HEK293 (cell line): ENCODE measurements at regions not wholly inside any gene's neighbourhood (a gene's known extent, or its start where the extent isn't known, plus 50 kb on each side); places are given as distances from the start of the nearest gene placed in this dataset.

Source experiments
- CTCF ChIA-PET: fragments of 350-600 bp; formaldehyde crosslinking; extraction: SDS; loops from one replicate; lab custom pipeline; 2021; ENCODE audit warnings: antibody characterized with exemption; lab: Yijun Ruan, JAX
- POLR2A ChIA-PET: fragments of 300-600 bp; formaldehyde crosslinking; extraction: SDS; loops from one replicate; lab custom pipeline; 2020; ENCODE audit warnings: antibody characterized with exemption, inconsistent platforms; lab: Yijun Ruan, JAX
- H3K27ac ChIP-seq: fragments of 200-500 bp; sonication (Bioruptor generic); 2 replicates; pipeline ENCODE4 v1.5.1; 2014; ENCODE audit warnings: low read depth, low read length, control low read depth, inconsistent platforms; ENCODE audit errors: extremely low read depth
- H3K36me3 ChIP-seq, 2 experiments: fragments of 200-500 bp in 1 of 2; sonication (Bioruptor generic) in 1 of 2; 1 replicate in 1 of 2; 2 replicates in 1 of 2; pipeline ENCODE4 v1.5.1; 2014 to 2017; ENCODE audit warnings: inconsistent platforms in 2 of 2, low read length in 2 of 2; ENCODE audit not compliant: control insufficient read depth in 2 of 2, insufficient read depth in 1 of 2
- H3K4me1 ChIP-seq: fragments of 200-500 bp; sonication (Bioruptor generic); 2 replicates; pipeline ENCODE4 v1.5.1; 2014; ENCODE audit warnings: mild to moderate bottlenecking, low read length, inconsistent platforms; ENCODE audit not compliant: control insufficient read depth, insufficient read depth
- H3K4me3 ChIP-seq: 2 replicates; pipeline ENCODE4 v1.5.1; 2011; ENCODE audit warnings: low read depth, mild to moderate bottlenecking, control low read depth, low read length, moderate library complexity
- H3K9me3 ChIP-seq: fragments of 200-500 bp; sonication (Bioruptor generic); 2 replicates; pipeline ENCODE4 v1.5.1; 2014; ENCODE audit warnings: low read depth, low read length, inconsistent platforms; ENCODE audit not compliant: control insufficient read depth, insufficient read depth
- GLI2 ChIP-seq: fragments of 450-650 bp; formaldehyde crosslinking; IDR thresholded peaks from 2 replicates; pipeline ENCODE4; 2017; ENCODE audit warnings: missing biosample characterization, missing genetic modification characterization, low read depth, borderline replicate concordance
- KLF9 ChIP-seq: fragments of 450-650 bp; formaldehyde crosslinking; IDR thresholded peaks from 2 replicates; pipeline ENCODE4 v1.5.1; 2016; ENCODE audit warnings: missing biosample characterization, missing genetic modification characterization, low read depth
- SP2 ChIP-seq: fragments of 450-650 bp; formaldehyde crosslinking; IDR thresholded peaks from 2 replicates; pipeline ENCODE4 v1.5.1; 2016; ENCODE audit warnings: missing biosample characterization, missing genetic modification characterization
- SP7 ChIP-seq: fragments of 450-650 bp; formaldehyde crosslinking; IDR thresholded peaks from 2 replicates; pipeline ENCODE4 v1.5.1; 2016; ENCODE audit warnings: missing biosample characterization, missing genetic modification characterization
- ZBTB17 ChIP-seq: fragments of 450-650 bp; formaldehyde crosslinking; IDR thresholded peaks from 2 replicates; pipeline ENCODE4 v1.5.1; 2016; ENCODE audit warnings: missing biosample characterization, missing genetic modification characterization
- ZFP41 ChIP-seq: fragments of 450-650 bp; formaldehyde crosslinking; IDR thresholded peaks from 2 replicates; pipeline ENCODE4 v1.5.1; 2016; ENCODE audit warnings: missing biosample characterization, missing genetic modification characterization, borderline replicate concordance
- ZNF114 ChIP-seq: fragments of 450-650 bp; formaldehyde crosslinking; IDR thresholded peaks from 2 replicates; pipeline ENCODE4 v1.5.0; 2017; ENCODE audit warnings: missing biosample characterization, missing genetic modification characterization
- ZNF2 ChIP-seq: fragments of 450-650 bp; formaldehyde crosslinking; IDR thresholded peaks from 2 replicates; pipeline ENCODE4 v1.5.1; 2016; ENCODE audit warnings: missing biosample characterization, missing genetic modification characterization
- ZNF202 ChIP-seq: fragments of 450-650 bp; formaldehyde crosslinking; IDR thresholded peaks from 2 replicates; pipeline ENCODE4 v1.5.1; 2016; ENCODE audit warnings: missing biosample characterization, missing genetic modification characterization, borderline replicate concordance
- ZNF211 ChIP-seq: fragments of 450-650 bp; formaldehyde crosslinking; IDR thresholded peaks from 2 replicates; pipeline ENCODE4 v1.5.1; 2016; ENCODE audit warnings: low read depth, missing biosample characterization, missing genetic modification characterization
- ZNF223 ChIP-seq: fragments of 450-650 bp; formaldehyde crosslinking; IDR thresholded peaks from 2 replicates; pipeline ENCODE4 v1.5.1; 2016; ENCODE audit warnings: missing biosample characterization, missing genetic modification characterization
- ZNF302 ChIP-seq: fragments of 450-650 bp; formaldehyde crosslinking; IDR thresholded peaks from 2 replicates; pipeline ENCODE4 v1.5.1; 2016; ENCODE audit warnings: missing biosample characterization, missing genetic modification characterization, low read depth
- ZNF394 ChIP-seq: fragments of 450-650 bp; formaldehyde crosslinking; IDR thresholded peaks from 2 replicates; pipeline ENCODE4 v1.5.1; 2016; ENCODE audit warnings: missing biosample characterization, missing genetic modification characterization, mild to moderate bottlenecking, moderate library complexity, borderline replicate concordance
- ZNF621 ChIP-seq: fragments of 450-650 bp; formaldehyde crosslinking; IDR thresholded peaks from 2 replicates; pipeline ENCODE4 v1.5.1; 2017; ENCODE audit warnings: missing biosample characterization, missing genetic modification characterization
- ZNF645 ChIP-seq: fragments of 450-650 bp; formaldehyde crosslinking; IDR thresholded peaks from 2 replicates; pipeline ENCODE4; 2016; ENCODE audit warnings: missing biosample characterization, missing genetic modification characterization
- ZNF777 ChIP-seq: fragments of 450-650 bp; formaldehyde crosslinking; IDR thresholded peaks from 2 replicates; pipeline ENCODE4 v1.5.1; 2017; ENCODE audit warnings: missing biosample characterization, missing genetic modification characterization, borderline replicate concordance
- ZXDB ChIP-seq: fragments of 450-650 bp; formaldehyde crosslinking; IDR thresholded peaks from 2 replicates; pipeline ENCODE4 v1.5.1; 2016; ENCODE audit warnings: missing biosample characterization, missing genetic modification characterization
- TF ChIP-seq, protein P1 (sequence below): fragments of 450-650 bp; formaldehyde crosslinking; IDR thresholded peaks from 2 replicates; pipeline ENCODE4 v1.5.1; 2016; ENCODE audit warnings: missing biosample characterization, missing genetic modification characterization
- TF ChIP-seq, protein P2 (sequence below): fragments of 450-650 bp; formaldehyde crosslinking; IDR thresholded peaks from 2 replicates; pipeline ENCODE4 v1.5.1; 2016; ENCODE audit warnings: missing biosample characterization, missing genetic modification characterization
- TF ChIP-seq, protein P3 (sequence below): fragments of 450-650 bp; formaldehyde crosslinking; IDR thresholded peaks from 2 replicates; pipeline ENCODE4 v1.5.1; 2016; ENCODE audit warnings: missing biosample characterization, missing genetic modification characterization, low read depth

DNA sequence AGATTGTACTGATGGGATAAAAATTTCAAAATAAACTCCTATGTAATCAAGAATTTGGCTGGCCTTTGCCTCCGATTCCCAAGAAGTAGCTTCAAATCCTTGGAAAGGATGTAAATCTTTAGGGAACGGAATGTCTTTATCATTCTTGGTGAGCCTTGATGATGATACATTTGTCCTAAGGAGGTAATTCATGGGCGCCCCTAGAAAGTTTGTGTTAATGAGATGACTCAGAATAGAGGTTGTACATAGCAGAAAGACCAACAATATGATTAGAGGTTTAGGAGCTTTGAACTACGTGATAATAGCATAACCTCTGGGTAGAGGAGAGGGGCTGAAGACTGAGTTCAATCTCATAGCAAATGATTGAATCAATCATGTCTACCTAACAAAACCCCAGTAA, 248.6 kb upstream of the SLITRK3 start:
- H3K4me3 ChIP-seq: no peak overlapping the region
- no peaks in the 10 kb centered on the region for H3K36me3 ChIP-seq
- ChIA-PET CTCF (no interaction called here), POLR2A (no interaction called here)
- no peaks in the 10 kb centered on the region for H3K4me1 ChIP-seq
- TF ChIP-seq, protein P1, sequence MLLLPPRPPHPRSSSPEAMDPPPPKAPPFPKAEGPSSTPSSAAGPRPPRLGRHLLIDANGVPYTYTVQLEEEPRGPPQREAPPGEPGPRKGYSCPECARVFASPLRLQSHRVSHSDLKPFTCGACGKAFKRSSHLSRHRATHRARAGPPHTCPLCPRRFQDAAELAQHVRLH: no peak
- TF ChIP-seq ZBTB17: no peak
- TF ChIP-seq ZNF302 (tag by site-specific recombination): no peak
- H3K27ac ChIP-seq: no peak overlapping the region
- no peaks in the 10 kb centered on the region for H3K9me3 ChIP-seq

GRCh38 chr3:165443664-165444063, 247.5 kb upstream of the SLITRK3 start:
- no peaks in the 10 kb centered on the region for H3K9me3 ChIP-seq
- H3K4me1 ChIP-seq: no peaks in the 10 kb centered on the region
- no peaks in the 10 kb centered on the region for H3K36me3 ChIP-seq
- CTCF ChIA-PET: no interaction called here
- H3K4me3 ChIP-seq: no peak overlapping the region
- POLR2A ChIA-PET: no interaction called here
- TF ChIP-seq ZNF211 (tag by site-specific recombination) (no peak), ZNF223 (no peak), ZNF114 (tag by site-specific recombination) (no peak), ZNF394 (tag by site-specific recombination) (no peak), ZNF2 (no peak), ZFP41 (tag by site-specific recombination) (no peak), GLI2 (tag by site-specific recombination) (no peak), ZXDB (tag by site-specific recombination) (no peak), KLF9 (no peak), SP2 (tag by site-specific recombination) (no peak), ZNF777 (tag by site-specific recombination) (no peak), ZNF202 (tag by site-specific recombination) (no peak), ZNF645 (no peak)
- TF ChIP-seq, protein P2, sequence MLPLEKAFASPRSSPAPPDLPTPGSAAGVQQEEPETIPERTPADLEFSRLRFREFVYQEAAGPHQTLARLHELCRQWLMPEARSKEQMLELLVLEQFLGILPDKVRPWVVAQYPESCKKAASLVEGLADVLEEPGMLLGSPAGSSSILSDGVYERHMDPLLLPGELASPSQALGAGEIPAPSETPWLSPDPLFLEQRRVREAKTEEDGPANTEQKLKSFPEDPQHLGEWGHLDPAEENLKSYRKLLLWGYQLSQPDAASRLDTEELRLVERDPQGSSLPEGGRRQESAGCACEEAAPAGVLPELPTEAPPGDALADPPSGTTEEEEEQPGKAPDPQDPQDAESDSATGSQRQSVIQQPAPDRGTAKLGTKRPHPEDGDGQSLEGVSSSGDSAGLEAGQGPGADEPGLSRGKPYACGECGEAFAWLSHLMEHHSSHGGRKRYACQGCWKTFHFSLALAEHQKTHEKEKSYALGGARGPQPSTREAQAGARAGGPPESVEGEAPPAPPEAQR (tag by site-specific recombination): no peak
- TF ChIP-seq, protein P3, sequence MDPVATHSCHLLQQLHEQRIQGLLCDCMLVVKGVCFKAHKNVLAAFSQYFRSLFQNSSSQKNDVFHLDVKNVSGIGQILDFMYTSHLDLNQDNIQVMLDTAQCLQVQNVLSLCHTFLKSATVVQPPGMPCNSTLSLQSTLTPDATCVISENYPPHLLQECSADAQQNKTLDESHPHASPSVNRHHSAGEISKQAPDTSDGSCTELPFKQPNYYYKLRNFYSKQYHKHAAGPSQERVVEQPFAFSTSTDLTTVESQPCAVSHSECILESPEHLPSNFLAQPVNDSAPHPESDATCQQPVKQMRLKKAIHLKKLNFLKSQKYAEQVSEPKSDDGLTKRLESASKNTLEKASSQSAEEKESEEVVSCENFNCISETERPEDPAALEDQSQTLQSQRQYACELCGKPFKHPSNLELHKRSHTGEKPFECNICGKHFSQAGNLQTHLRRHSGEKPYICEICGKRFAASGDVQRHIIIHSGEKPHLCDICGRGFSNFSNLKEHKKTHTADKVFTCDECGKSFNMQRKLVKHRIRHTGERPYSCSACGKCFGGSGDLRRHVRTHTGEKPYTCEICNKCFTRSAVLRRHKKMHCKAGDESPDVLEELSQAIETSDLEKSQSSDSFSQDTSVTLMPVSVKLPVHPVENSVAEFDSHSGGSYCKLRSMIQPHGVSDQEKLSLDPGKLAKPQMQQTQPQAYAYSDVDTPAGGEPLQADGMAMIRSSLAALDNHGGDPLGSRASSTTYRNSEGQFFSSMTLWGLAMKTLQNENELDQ (tag by site-specific recombination): no peak
- TF ChIP-seq, protein P1: no peak
- H3K27ac ChIP-seq: no peak overlapping the region

DNA sequence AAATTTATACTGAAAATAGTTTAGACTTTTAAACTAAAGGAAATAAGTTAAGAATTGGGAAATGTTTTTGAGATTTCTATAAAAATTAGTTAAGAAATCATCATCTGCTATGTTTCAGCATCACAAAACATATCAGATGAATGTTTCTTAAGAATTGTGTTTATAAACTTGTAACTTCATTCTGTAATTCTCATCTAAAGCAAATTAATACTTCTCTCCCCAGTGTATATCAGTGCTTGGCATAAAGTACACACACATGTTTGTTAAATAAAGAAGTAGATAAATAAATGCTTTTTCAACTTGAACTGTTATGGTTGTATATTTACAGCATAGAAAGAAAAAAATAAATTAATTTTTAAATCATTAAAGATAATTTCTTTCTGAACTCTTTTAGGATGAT, 245.9 kb upstream of the SLITRK3 start:
- POLR2A ChIA-PET: no interaction called here

More for the DNA sequence above, 245.9 kb upstream of the SLITRK3 start:
- CTCF ChIA-PET: no interaction called here
- Histone ChIP-seq H3K27ac (no peak overlapping the region), H3K9me3 (no peaks in the 10 kb centered on the region), H3K4me3 (no peak overlapping the region), H3K36me3 (no peaks in the 10 kb centered on the region), H3K4me1 (no peaks in the 10 kb centered on the region)
- TF ChIP-seq SP7 (tag by site-specific recombination) (no peak), ZNF621 (tag by site-specific recombination) (no peak)
